SK-N-SH (cell line): ENCODE measurements at regions not wholly inside any gene's neighbourhood (a gene's known extent, or its start where the extent isn't known, plus 50 kb on each side); places are given as distances from the start of the nearest gene placed in this dataset.

Experiments
- CTCF ChIA-PET: fragments of 300-600, 350-600 bp; formaldehyde crosslinking; extraction: SDS; loops from one replicate; lab custom pipeline; 2021; lab: Yijun Ruan, JAX
- POLR2A ChIA-PET: fragments of 350-600 bp; sonication (Branson Sonifier 250); formaldehyde crosslinking; extraction: SDS; loops from one replicate; lab custom pipeline; 2020; ENCODE audit warnings: antibody characterized with exemption, inconsistent platforms; lab: Yijun Ruan, JAX
- DNase-seq: peaks from one replicate; pipeline ENCODE4 v3.0.0; 2012
- H2AFZ ChIP-seq: fragments of 200-600 bp; sonication (generic); 2 replicates; pipeline ENCODE4 v1.8.1; 2016; ENCODE audit warnings: antibody characterized with exemption, mild to moderate bottlenecking, low read depth
- H3F3A ChIP-seq: fragments of 200-600 bp; sonication (generic); replicated peaks from 2 replicates; pipeline ENCODE3; 2016; ENCODE audit warnings: antibody characterized with exemption, mild to moderate bottlenecking; ENCODE audit not compliant: insufficient read depth
- H3K27ac ChIP-seq, 2 experiments: fragments of 200-500 bp in 1 of 2; fragments of 200-600 bp in 1 of 2; sonication (Bioruptor generic) in 1 of 2; sonication (generic), shearing (Covaris generic) in 1 of 2; 2 replicates each; pipeline versions ENCODE4 v1.5.1 to v1.6.1; 2014 to 2016; ENCODE audit warnings: low read depth in 2 of 2, inconsistent platforms in 1 of 2, low read length in 1 of 2, mild to moderate bottlenecking in 1 of 2, mixed read lengths in 1 of 2
- H3K27me3 ChIP-seq: fragments of 200-600 bp; sonication (generic), shearing (Covaris generic); 2 replicates; pipeline ENCODE4 v1.6.1; 2016; ENCODE audit warnings: mixed run types; ENCODE audit not compliant: insufficient read depth
- H3K36me3 ChIP-seq, 2 experiments: fragments of 200-500 bp in 1 of 2; fragments of 200-600 bp in 1 of 2; sonication (Bioruptor generic) in 1 of 2; sonication (generic) in 1 of 2; replicated peaks in 1 of 2; 2 replicates each; pipeline versions ENCODE3 to v1.5.1; 2014 to 2016; ENCODE audit warnings: low read length in 1 of 2, mild to moderate bottlenecking in 1 of 2; ENCODE audit not compliant: insufficient read depth in 2 of 2, control insufficient read depth in 1 of 2
- H3K4me1 ChIP-seq, 2 experiments: fragments of 200-500 bp in 1 of 2; fragments of 200-600 bp in 1 of 2; sonication (Bioruptor generic) in 1 of 2; sonication (generic), shearing (Covaris generic) in 1 of 2; 2 replicates each; pipeline versions ENCODE4 v1.5.1 to v1.6.1; 2014 to 2016; ENCODE audit warnings: low read depth in 1 of 2, low read length in 1 of 2, mixed run types in 1 of 2; ENCODE audit not compliant: insufficient read depth in 2 of 2, control insufficient read depth in 1 of 2
- H3K4me2 ChIP-seq: fragments of 200-600 bp; sonication (generic), shearing (Covaris generic); 2 replicates; pipeline ENCODE4 v1.6.1; 2017; ENCODE audit warnings: mixed run types
- H3K4me3 ChIP-seq, 2 experiments: fragments of 200-500 bp in 1 of 2; fragments of 200-600 bp in 1 of 2; sonication (Bioruptor generic) in 1 of 2; sonication (generic), shearing (Covaris generic) in 1 of 2; 2 replicates each; pipeline versions ENCODE4 v1.5.1 to v1.8.1; 2014 to 2016; ENCODE audit warnings: low read depth in 2 of 2, inconsistent platforms in 1 of 2, low read length in 1 of 2, mild to moderate bottlenecking in 1 of 2, mixed read lengths in 1 of 2, moderate library complexity in 1 of 2
- H3K79me2 ChIP-seq: fragments of 200-600 bp; sonication (generic); 2 replicates; pipeline ENCODE4 v1.8.1; 2017; ENCODE audit warnings: mild to moderate bottlenecking; ENCODE audit not compliant: insufficient read depth
- H3K9ac ChIP-seq: fragments of 200-600 bp; sonication (generic); 2 replicates; pipeline ENCODE4 v1.6.1; 2017; ENCODE audit warnings: mixed run types
- H3K9me2 ChIP-seq: fragments of 200-600 bp; sonication (generic); 2 replicates; pipeline ENCODE4 v1.6.1; 2017; ENCODE audit warnings: mixed run types
- H3K9me3 ChIP-seq: fragments of 200-600 bp; sonication (generic); 2 replicates; pipeline ENCODE4 v1.6.1; 2017; ENCODE audit warnings: mixed run types, mild to moderate bottlenecking, moderate library complexity
- H4K20me1 ChIP-seq: fragments of 200-600 bp; sonication (generic); 2 replicates; pipeline ENCODE4 v1.6.1; 2017; ENCODE audit warnings: mild to moderate bottlenecking, mixed run types; ENCODE audit not compliant: insufficient read depth
- FOSL2 ChIP-seq: IDR thresholded peaks from 2 replicates; pipeline ENCODE4 v1.4.0; 2012; ENCODE audit warnings: low read depth, mild to moderate bottlenecking, moderate library complexity, borderline replicate concordance
- GABPA ChIP-seq: IDR thresholded peaks from 2 replicates; pipeline ENCODE4 v1.4.0; 2012; ENCODE audit warnings: low read depth, mild to moderate bottlenecking
- GATA2 ChIP-seq: sonication (generic); formaldehyde crosslinking; IDR thresholded peaks from 2 replicates; pipeline ENCODE4 v1.5.0; 2020; ENCODE audit warnings: mild to moderate bottlenecking, missing genetic modification reagents
- JUND ChIP-seq: IDR thresholded peaks from 2 replicates; pipeline ENCODE4 v1.4.0; 2012
- MEF2A ChIP-seq: IDR thresholded peaks from 2 replicates; pipeline ENCODE4 v1.4.0; 2012; ENCODE audit warnings: low read depth, borderline replicate concordance
- MXI1 ChIP-seq: IDR thresholded peaks from 2 replicates; pipeline ENCODE4 v1.6.1; 2012; ENCODE audit warnings: mild to moderate bottlenecking, low read depth, low read length, improper control_type of control experiment
- NFIC ChIP-seq: IDR thresholded peaks from 2 replicates; pipeline ENCODE4 v1.4.0; 2012; ENCODE audit warnings: borderline replicate concordance
- POLR2AphosphoS5 ChIP-seq: IDR thresholded peaks from 2 replicates; pipeline ENCODE4 v1.6.1; 2012; ENCODE audit warnings: low read depth, low read length
- RAD21 ChIP-seq: IDR thresholded peaks from 2 replicates; pipeline ENCODE4 v1.6.1; 2012; ENCODE audit warnings: mild to moderate bottlenecking, low read length
- RFX5 ChIP-seq: IDR thresholded peaks from 2 replicates; pipeline ENCODE4 v1.6.1; 2012; ENCODE audit warnings: mild to moderate bottlenecking, improper control_type of control experiment, low read length
- SIN3A ChIP-seq: IDR thresholded peaks from 2 replicates; pipeline ENCODE4 v1.6.1; 2012; ENCODE audit warnings: low read depth, mild to moderate bottlenecking, low read length, moderate library complexity, borderline replicate concordance
- TCF12 ChIP-seq: IDR thresholded peaks from 2 replicates; pipeline ENCODE4 v1.4.0; 2012
- TEAD4 ChIP-seq: IDR thresholded peaks from 2 replicates; pipeline ENCODE4 v1.4.0; 2012; ENCODE audit warnings: mild to moderate bottlenecking, borderline replicate concordance; ENCODE audit not compliant: insufficient read depth
- YY1 ChIP-seq: IDR thresholded peaks from 2 replicates; pipeline ENCODE4 v1.4.0; 2012; ENCODE audit warnings: low read depth, mild to moderate bottlenecking
- ZBTB33 ChIP-seq: IDR thresholded peaks from 2 replicates; pipeline ENCODE4 v1.4.0; 2012; ENCODE audit warnings: low read depth, borderline replicate concordance
- WGBS: methylation state at CpG from one replicate; pipeline ENCODE4 v1.1.6; 2017; ENCODE audit warnings: low lambda C conversion rate; 5-methylcytosine and 5-hydroxymethylcytosine counted together
- TF ChIP-seq, protein P1 (sequence below): fragments of 150-350 bp; IDR thresholded peaks from 2 replicates; pipeline ENCODE4 v1.6.1; 2016; ENCODE audit warnings: mild to moderate bottlenecking, low read depth, low read length
- TF ChIP-seq, protein P2 (sequence below): IDR thresholded peaks from 2 replicates; pipeline ENCODE4; 2012

DNA sequence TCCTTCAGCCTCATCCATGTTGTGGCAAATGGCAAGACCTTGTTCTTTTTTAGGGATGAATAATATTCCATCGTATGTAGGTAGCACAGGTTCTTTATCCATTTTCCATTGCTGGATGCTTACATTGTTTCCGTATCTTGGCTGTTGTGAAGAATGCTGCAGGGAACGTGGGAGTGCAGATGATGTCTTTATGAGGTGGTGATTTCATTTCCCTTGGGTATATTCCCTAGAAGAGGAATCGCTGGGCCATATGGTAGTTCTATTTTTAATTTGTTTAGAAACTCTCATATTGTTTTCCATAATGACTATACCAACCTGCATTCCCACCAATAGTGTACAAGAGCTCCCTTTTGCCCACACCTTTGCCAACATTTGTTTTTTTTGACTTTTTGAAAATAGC, 186.3 kb upstream of the TMTC4 start:
- H4K20me1 ChIP-seq, result no peaks in the 10 kb centered on the region
- H3K4me2 ChIP-seq, result no peak overlapping the region
- H3K4me3 ChIP-seq, result no peak overlapping the region
- WGBS, result 69% methylated on average over 4 of the region's 4 CpGs
- TF ChIP-seq, protein P1, sequence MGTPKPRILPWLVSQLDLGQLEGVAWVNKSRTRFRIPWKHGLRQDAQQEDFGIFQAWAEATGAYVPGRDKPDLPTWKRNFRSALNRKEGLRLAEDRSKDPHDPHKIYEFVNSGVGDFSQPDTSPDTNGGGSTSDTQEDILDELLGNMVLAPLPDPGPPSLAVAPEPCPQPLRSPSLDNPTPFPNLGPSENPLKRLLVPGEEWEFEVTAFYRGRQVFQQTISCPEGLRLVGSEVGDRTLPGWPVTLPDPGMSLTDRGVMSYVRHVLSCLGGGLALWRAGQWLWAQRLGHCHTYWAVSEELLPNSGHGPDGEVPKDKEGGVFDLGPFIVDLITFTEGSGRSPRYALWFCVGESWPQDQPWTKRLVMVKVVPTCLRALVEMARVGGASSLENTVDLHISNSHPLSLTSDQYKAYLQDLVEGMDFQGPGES, result no peak
- TF ChIP-seq MEF2A (no peak), RFX5 (no peak), TEAD4 (no peak), NFIC (no peak), TCF12 (no peak), GABPA (no peak), MXI1 (no peak), JUND (no peak), FOSL2 (no peak)
- TF ChIP-seq, protein P2, sequence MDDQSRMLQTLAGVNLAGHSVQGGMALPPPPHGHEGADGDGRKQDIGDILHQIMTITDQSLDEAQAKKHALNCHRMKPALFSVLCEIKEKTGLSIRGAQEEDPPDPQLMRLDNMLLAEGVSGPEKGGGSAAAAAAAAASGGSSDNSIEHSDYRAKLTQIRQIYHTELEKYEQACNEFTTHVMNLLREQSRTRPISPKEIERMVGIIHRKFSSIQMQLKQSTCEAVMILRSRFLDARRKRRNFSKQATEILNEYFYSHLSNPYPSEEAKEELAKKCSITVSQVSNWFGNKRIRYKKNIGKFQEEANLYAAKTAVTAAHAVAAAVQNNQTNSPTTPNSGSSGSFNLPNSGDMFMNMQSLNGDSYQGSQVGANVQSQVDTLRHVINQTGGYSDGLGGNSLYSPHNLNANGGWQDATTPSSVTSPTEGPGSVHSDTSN, result no peak
- DNase-seq, result no peak
- no peaks in the 10 kb centered on the region for H3F3A ChIP-seq
- no peaks in the 10 kb centered on the region for H3K27me3 ChIP-seq
- no peaks in the 10 kb centered on the region for H3K36me3 ChIP-seq
- no peaks in the 10 kb centered on the region for H3K4me1 ChIP-seq
- H2AFZ ChIP-seq, result no peak overlapping the region
- no peak overlapping the region for H3K27ac ChIP-seq
- CTCF ChIA-PET, result no interaction called here
- peaks cover under 1% of the 10 kb centered on the region; the same call in 1 of the 2 replicates for H3K9me3 ChIP-seq
- no peaks in the 10 kb centered on the region for H3K79me2 ChIP-seq
- POLR2A ChIA-PET, result no interaction called here
- no peaks in the 10 kb centered on the region for H3K9me2 ChIP-seq
- H3K9ac ChIP-seq, result no peak overlapping the region

- no peaks in the 10 kb centered on the region for H3K36me3 ChIP-seq
- no peaks in the 10 kb centered on the region for H3K27me3 ChIP-seq
- no peaks in the 10 kb centered on the region for H3K9me2 ChIP-seq
- H3K4me2 ChIP-seq, result no peak overlapping the region
- no peak for DNase-seq
- H3K9me3 ChIP-seq, result no peaks in the 10 kb centered on the region
- 50% methylated on average over 5 of the region's 5 CpGs for WGBS
- H3K27ac ChIP-seq, result no peak overlapping the region
- H3F3A ChIP-seq, result no peaks in the 10 kb centered on the region
- no peak overlapping the region for H3K4me3 ChIP-seq
- no peaks in the 10 kb centered on the region for H4K20me1 ChIP-seq
- H3K79me2 ChIP-seq, result no peaks in the 10 kb centered on the region
- POLR2A ChIA-PET, result no interaction called here
- TF ChIP-seq ZBTB33, result no peak
- no peak for TF ChIP-seq YY1
- no peak for TF ChIP-seq POLR2AphosphoS5
- no peak for TF ChIP-seq GATA2 (CRISPR knock-in tag)
- TF ChIP-seq SIN3A, result no peak
- TF ChIP-seq RAD21, result no peak
- H3K4me1 ChIP-seq, result no peaks in the 10 kb centered on the region
- H3K9ac ChIP-seq, result no peak overlapping the region
- CTCF ChIA-PET, result no interaction called here
- H2AFZ ChIP-seq, result no peak overlapping the region
These were observed 185.3 kb upstream of the TMTC4 start for GRCh38 chr13:100859861-100860260.
